ENCODE measurements at regions not wholly inside any gene's neighbourhood (a gene's known extent, or its start where the extent isn't known, plus 50 kb on each side); places are given as distances from the start of the nearest gene placed in this dataset.

- TF ChIP-seq CTCF (IDR thresholded peaks at IDR 0.05; ENCODE audit: low read depth, low read length) (no peak), POLR2A (IDR thresholded peaks at IDR 0.05; ENCODE audit: extremely low read depth, insufficient read length) (no peak)
These were observed 58.0 kb upstream of the FMR1 start for GRCh38 chrX:147853701-147854100.

Measured in NB4 (cell line).